Mucosa of descending colon (tissue), 3 donors: ENCODE measurements at regions not wholly inside any gene's neighbourhood (a gene's known extent, or its start where the extent isn't known, plus 50 kb on each side); places are given as distances from the start of the nearest gene placed in this dataset.
"Not testable (repeated sequence)": the region's sequence is repeated elsewhere in the genome, so short reads cannot be mapped to it uniquely, and the experiment has no call there.

ENCODE experiments used
- ATAC-seq: fragments of 200-7000 bp; cut with Tn5 transposase; one replicate; pipeline ENCODE4 v1.9.1; 2020; ENCODE audit warnings: mild to moderate bottlenecking, moderate library complexity
- DNase-seq, 3 donors: peaks; one replicate each; pipeline ENCODE4 v3.0.0-alpha.2; 2020
- H3K36me3 ChIP-seq: fragments of 200-600 bp; one replicate; pipeline ENCODE4 v1.8.0; 2021; ENCODE audit warnings: low read depth, mild to moderate bottlenecking
- H3K4me1 ChIP-seq: fragments of 200-600 bp; one replicate; pipeline ENCODE4 v1.8.0; 2021; ENCODE audit warnings: low read depth, mild to moderate bottlenecking
- H3K4me3 ChIP-seq: fragments of 200-600 bp; one replicate; pipeline ENCODE4 v1.8.0; 2021; ENCODE audit warnings: mild to moderate bottlenecking
- H3K9me3 ChIP-seq: fragments of 200-600 bp; one replicate; pipeline ENCODE4 v1.8.0; 2021; ENCODE audit warnings: mild to moderate bottlenecking
- intact Hi-C, 2 donors: fragments of 100-400 bp; cut with DNase I in 1 of 2; cut with micrococcal nuclease in 1 of 2; formaldehyde crosslinking; loops; one replicate each; pipeline versions ENCODE4 v1.11.0 to v1.11.1; 2022; cut with DNase I, micrococcal nuclease
- TF ChIP-seq, protein P1 (sequence below): fragments of 200-600 bp; IDR thresholded peaks from one replicate; pipeline ENCODE4 v1.8.0; 2022; ENCODE audit warnings: antibody characterized with exemption, mild to moderate bottlenecking
- donor health status: DM: no; HTN: no; CAD: no; lungs with moderate emphysema.
- donor health status: DM: no; HTN: no; CAD: no.
- donor health status: DM: no; HTN: yes; CAD: no.

DNA sequence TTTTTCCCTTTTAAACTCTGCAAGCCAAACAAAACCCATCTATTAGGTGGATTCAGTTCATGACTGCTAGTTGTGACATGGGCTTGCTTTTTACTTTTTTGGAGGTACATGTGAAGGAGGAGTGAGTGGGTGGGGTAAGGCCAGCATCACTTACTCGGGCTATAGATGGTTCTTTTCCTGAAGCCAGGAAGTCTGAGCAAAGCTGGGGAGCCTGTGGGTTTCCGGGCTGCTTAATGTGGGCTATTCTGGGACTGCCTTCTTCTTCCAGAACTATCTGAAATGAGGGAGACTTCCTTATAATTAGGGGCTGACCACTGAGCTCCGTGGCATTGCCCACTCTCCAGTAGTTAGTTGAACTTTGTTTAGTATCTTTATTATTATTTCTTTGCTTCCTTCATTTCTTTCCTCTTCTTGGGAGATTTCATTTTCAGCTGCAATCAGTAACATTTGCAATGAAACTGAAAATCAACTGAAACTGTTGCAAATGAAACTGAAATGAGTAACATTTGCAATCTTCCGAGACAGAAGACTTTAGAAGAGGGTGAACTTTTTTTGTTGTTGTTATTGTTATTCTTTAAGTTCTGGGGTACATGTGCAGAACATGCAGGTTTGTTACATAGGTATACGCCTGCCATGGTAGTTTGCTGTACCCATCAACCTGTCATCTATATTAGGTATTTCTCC, 204.9 kb downstream of the LRRC70 start:
- DNase-seq: no peak
- H3K4me3 ChIP-seq: no peak overlapping the region
- H3K36me3 ChIP-seq: no peaks in the 10 kb centered on the region
- no peaks in the 10 kb centered on the region for H3K9me3 ChIP-seq
- intact Hi-C loops: no loop called here
- TF ChIP-seq, protein P1, sequence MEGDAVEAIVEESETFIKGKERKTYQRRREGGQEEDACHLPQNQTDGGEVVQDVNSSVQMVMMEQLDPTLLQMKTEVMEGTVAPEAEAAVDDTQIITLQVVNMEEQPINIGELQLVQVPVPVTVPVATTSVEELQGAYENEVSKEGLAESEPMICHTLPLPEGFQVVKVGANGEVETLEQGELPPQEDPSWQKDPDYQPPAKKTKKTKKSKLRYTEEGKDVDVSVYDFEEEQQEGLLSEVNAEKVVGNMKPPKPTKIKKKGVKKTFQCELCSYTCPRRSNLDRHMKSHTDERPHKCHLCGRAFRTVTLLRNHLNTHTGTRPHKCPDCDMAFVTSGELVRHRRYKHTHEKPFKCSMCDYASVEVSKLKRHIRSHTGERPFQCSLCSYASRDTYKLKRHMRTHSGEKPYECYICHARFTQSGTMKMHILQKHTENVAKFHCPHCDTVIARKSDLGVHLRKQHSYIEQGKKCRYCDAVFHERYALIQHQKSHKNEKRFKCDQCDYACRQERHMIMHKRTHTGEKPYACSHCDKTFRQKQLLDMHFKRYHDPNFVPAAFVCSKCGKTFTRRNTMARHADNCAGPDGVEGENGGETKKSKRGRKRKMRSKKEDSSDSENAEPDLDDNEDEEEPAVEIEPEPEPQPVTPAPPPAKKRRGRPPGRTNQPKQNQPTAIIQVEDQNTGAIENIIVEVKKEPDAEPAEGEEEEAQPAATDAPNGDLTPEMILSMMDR: no peak
- no peaks in the 10 kb centered on the region for H3K4me1 ChIP-seq
- ATAC-seq: no peak

DNA sequence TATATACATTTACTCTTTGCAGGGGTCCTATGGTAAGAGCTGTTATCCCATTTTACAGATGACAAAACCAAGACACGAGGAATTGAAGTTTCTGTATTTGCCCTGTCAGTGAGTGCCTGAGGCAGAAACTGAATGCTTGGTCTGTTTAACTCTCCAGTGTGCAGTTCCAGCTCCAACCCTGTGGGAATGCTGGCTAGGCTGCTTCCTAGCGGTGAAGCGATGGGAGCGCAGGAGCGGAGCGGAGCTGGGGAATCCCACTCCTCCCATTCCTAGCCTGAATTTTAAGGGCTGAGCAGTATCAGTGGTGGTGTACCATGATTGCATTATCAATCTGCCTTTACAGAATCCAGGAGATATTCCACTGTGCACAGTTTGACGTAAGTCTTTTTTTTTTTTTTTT, 202.3 kb downstream of the LRRC70 start:
- Histone ChIP-seq H3K4me3 (no peak overlapping the region), H3K4me1 (no peaks in the 10 kb centered on the region), H3K9me3 (no peaks in the 10 kb centered on the region), H3K36me3 (no peaks in the 10 kb centered on the region)
- TF ChIP-seq, protein P1: no peak
- no peak for DNase-seq
- no peak for ATAC-seq
- intact Hi-C loops: no loop called here

DNA sequence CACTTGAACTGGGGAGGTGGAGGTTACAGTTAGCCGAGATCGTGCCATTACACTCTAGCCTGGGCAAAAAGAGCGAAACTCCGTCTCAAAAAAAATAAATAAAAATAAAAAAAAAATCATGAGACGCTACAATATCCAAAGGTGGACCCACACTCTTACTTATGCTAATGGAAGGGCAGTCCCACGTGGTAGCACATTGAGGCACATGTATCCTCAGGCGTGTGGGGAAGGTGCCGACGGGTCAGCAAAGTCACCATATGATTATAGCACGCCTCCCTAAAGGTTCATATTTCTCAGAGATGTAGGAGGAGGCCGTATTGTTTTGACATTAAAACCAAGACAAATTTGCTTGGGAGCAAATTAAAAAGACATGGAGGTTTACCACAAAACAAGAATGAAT, 201.6 kb downstream of the LRRC70 start:
- intact Hi-C loops: no loop called here
- DNase-seq (no peak), ATAC-seq (no peak)
- H3K4me1 ChIP-seq: no peaks in the 10 kb centered on the region
- no peaks in the 10 kb centered on the region for H3K9me3 ChIP-seq
- TF ChIP-seq, protein P1: no peak
- no peak overlapping the region for H3K4me3 ChIP-seq
- no peaks in the 10 kb centered on the region for H3K36me3 ChIP-seq

DNA sequence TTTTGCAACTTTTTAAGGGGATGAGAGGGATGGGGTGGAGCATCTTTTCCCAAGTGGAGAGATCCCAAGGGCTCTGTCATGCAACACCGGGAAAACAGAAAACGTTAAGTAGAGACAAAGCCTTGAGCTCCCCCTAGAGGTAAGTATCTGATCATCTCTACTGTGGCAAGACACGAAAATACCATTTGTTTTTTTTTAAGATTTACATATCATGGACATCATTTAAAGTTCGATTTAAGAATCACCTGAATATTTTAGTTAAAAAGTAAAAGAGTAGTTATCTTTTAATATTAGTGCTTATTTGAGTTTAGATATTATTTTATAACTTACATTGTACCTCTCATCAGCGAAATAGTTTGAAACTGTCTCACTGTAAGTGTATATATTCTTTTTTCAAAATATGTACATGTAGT, 200.4 kb downstream of the LRRC70 start:
- intact Hi-C loops: loop anchor here (5.0 to 10.0 kb wide), 2 partner anchors 314 to 317 kb away; no protein-coding TSS in a partner anchor
- peak in 1 of 3 donors; percentile 34 for DNase-seq
- peak; percentile 74 for ATAC-seq
- Histone ChIP-seq H3K36me3 (no peaks in the 10 kb centered on the region), H3K9me3 (no peaks in the 10 kb centered on the region), H3K4me3 (no peak overlapping the region), H3K4me1 (no peaks in the 10 kb centered on the region)
- TF ChIP-seq, protein P1: no peak

DNA sequence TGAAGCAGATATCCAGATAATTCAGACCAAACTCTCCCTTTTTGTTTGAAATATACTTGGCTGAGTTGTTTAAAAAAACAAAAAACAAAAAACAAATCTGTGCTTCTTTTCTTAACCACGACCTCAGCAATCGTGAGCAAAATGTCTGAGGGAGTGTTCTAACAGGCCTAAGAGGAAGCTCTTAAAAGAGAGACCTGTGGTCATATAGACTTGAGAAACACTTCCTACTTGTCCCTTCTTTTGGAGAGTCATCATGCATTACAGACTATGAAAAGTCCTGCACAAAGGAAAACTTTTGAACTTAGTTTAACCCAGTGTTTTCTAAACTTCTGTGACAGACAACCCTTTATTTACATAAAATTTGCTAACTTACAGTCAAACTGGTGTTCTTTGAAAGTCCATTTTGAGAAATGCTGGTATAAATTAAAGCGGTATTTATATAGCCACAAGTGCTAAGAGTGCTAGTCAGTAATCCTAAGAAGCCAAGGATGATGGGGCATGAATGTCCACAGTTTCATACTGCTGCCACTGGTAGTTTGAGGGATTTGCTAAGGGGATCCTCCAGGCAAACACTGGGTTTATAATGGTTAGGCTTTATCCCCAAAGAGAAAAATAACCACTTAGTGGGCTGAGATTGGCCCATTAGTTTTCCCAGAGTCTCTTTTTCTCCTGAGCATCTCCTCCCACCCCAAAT, 199.8 kb downstream of the LRRC70 start:
- Histone ChIP-seq H3K4me3 (no peak overlapping the region), H3K4me1 (no peaks in the 10 kb centered on the region), H3K36me3 (no peaks in the 10 kb centered on the region), H3K9me3 (no peaks in the 10 kb centered on the region)
- intact Hi-C loops: loop anchor here (5.0 to 10.0 kb wide), 2 partner anchors 314 to 316 kb away; no protein-coding TSS in a partner anchor
- ATAC-seq (no peak), DNase-seq (no peak)
- TF ChIP-seq, protein P1: no peak

DNA sequence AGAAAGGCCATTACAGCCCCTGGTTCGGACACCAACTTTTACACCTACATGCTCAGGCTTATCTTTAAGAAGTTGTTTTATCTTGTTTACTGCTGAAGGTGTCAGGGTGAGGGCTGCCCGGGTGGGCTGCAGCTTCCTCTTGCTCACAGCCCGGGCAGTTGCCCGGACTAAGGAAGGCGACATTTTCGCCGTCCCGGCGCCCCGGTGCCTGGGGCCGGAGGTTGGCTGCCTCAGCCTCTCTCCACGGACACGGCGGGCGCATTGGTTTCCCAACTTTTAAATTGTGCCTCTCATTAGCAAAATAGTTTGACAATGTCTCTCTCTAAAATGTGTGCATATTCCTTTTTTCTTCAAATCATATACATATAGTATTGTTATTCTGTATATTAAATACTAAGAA, 198.5 kb downstream of the LRRC70 start:
- intact Hi-C loops: loop anchor here (5.0 to 10.0 kb wide), 2 partner anchors 312 to 315 kb away; no protein-coding TSS in a partner anchor
- not testable (repeated sequence) for H3K4me1 ChIP-seq, DNase-seq, H3K36me3 ChIP-seq, H3K4me3 ChIP-seq, H3K9me3 ChIP-seq, ATAC-seq

DNA sequence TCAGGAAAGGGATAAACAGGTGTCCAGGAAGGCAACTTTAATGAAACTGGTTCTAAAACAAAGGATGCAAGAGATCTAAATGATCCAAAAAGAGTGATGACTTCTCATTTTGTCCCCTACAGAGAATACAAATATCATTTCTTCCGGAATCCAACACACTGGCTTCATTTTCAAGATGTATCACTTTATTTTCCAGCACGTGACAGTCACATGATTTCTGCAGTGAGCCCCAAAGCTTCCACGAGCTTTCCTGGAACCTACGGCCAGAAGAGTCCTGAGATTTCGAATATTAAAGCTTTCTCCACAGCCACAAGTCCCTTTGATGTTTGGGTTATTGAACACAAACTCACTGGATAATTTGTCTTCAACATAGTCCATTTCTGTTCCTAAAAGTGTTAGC, 198.0 kb downstream of the LRRC70 start:
- intact Hi-C loops: loop anchor here (5.0 to 10.0 kb wide), 2 partner anchors 312 to 314 kb away; no protein-coding TSS in a partner anchor
- DNase-seq, ATAC-seq: not testable (repeated sequence)

More for the DNA sequence above, 198.0 kb downstream of the LRRC70 start:
- H3K4me3 ChIP-seq, H3K9me3 ChIP-seq, H3K4me1 ChIP-seq, H3K36me3 ChIP-seq: not testable (repeated sequence)
